ENCODE measurements at regions not wholly inside any gene's neighbourhood (a gene's known extent, or its start where the extent isn't known, plus 50 kb on each side); places are given as distances from the start of the nearest gene placed in this dataset.

- Histone ChIP-seq H3K9ac (ENCODE audit: low read depth, low read length) (no peak overlapping the region), H3K4me1 (ENCODE audit: insufficient read depth, low read length) (no peaks in the 10 kb centered on the region), H4K20me1 (ENCODE audit: insufficient read depth, low read length) (no peaks in the 10 kb centered on the region), H2AFZ (ENCODE audit: low read depth, low read length) (no peak overlapping the region), H3K4me2 (ENCODE audit: insufficient read depth, low read length) (no peak overlapping the region), H3K4me3 (ENCODE audit: low read depth in 1 of 2, low read length in 2 of 2) (no peak overlapping the region), H3K27ac (ENCODE audit: low read length) (no peak overlapping the region), H3K27me3 (ENCODE audit: insufficient read depth, low read length, poor library complexity) (no peaks in the 10 kb centered on the region), H3K79me2 (ENCODE audit: insufficient read depth, low read length) (no peaks in the 10 kb centered on the region), H3K36me3 (ENCODE audit: insufficient read depth, low read length) (no peaks in the 10 kb centered on the region), H3K9me3 (ENCODE audit: insufficient read depth, low read length, severe bottlenecking) (no peaks in the 10 kb centered on the region)
- DNase-seq = no peak
- ATAC-seq (ENCODE audit: insufficient read depth, low read depth) = no peak
- TF ChIP-seq, protein P1, sequence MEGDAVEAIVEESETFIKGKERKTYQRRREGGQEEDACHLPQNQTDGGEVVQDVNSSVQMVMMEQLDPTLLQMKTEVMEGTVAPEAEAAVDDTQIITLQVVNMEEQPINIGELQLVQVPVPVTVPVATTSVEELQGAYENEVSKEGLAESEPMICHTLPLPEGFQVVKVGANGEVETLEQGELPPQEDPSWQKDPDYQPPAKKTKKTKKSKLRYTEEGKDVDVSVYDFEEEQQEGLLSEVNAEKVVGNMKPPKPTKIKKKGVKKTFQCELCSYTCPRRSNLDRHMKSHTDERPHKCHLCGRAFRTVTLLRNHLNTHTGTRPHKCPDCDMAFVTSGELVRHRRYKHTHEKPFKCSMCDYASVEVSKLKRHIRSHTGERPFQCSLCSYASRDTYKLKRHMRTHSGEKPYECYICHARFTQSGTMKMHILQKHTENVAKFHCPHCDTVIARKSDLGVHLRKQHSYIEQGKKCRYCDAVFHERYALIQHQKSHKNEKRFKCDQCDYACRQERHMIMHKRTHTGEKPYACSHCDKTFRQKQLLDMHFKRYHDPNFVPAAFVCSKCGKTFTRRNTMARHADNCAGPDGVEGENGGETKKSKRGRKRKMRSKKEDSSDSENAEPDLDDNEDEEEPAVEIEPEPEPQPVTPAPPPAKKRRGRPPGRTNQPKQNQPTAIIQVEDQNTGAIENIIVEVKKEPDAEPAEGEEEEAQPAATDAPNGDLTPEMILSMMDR (IDR thresholded peaks at IDR 0.05; ENCODE audit: borderline replicate concordance, extremely low read depth, low read length, poor library complexity, severe bottlenecking) = no peak
- TF ChIP-seq EZH2 (IDR thresholded peaks at IDR 0.05; ENCODE audit: borderline replicate concordance, low read depth, low read length, severe bottlenecking) = no peak
Measured at GRCh38 chr11:42112866-42113265, 653.4 kb upstream of the LRRC4C start.

- Histone ChIP-seq H3K4me2 (ENCODE audit: insufficient read depth, low read length) (no peak overlapping the region), H3K4me1 (ENCODE audit: insufficient read depth, low read length) (no peaks in the 10 kb centered on the region), H3K9ac (ENCODE audit: low read depth, low read length) (no peak overlapping the region), H3K27ac (ENCODE audit: low read length) (no peak overlapping the region), H3K9me3 (ENCODE audit: insufficient read depth, low read length, severe bottlenecking) (no peaks in the 10 kb centered on the region), H2AFZ (ENCODE audit: low read depth, low read length) (no peak overlapping the region), H3K36me3 (ENCODE audit: insufficient read depth, low read length) (no peaks in the 10 kb centered on the region), H3K4me3 (ENCODE audit: low read depth in 1 of 2, low read length in 2 of 2) (no peak overlapping the region), H4K20me1 (ENCODE audit: insufficient read depth, low read length) (no peaks in the 10 kb centered on the region), H3K27me3 (ENCODE audit: insufficient read depth, low read length, poor library complexity) (no peaks in the 10 kb centered on the region), H3K79me2 (ENCODE audit: insufficient read depth, low read length) (no peaks in the 10 kb centered on the region)
- ATAC-seq (ENCODE audit: insufficient read depth, low read depth) (no peak), DNase-seq (no peak)
- TF ChIP-seq EZH2 (IDR thresholded peaks at IDR 0.05; ENCODE audit: borderline replicate concordance, low read depth, low read length, severe bottlenecking) = no peak
- TF ChIP-seq, protein P1 (IDR thresholded peaks at IDR 0.05; ENCODE audit: borderline replicate concordance, extremely low read depth, low read length, poor library complexity, severe bottlenecking) = no peak
Measured at GRCh38 chr11:42114927-42115326, 655.5 kb upstream of the LRRC4C start.

DNA sequence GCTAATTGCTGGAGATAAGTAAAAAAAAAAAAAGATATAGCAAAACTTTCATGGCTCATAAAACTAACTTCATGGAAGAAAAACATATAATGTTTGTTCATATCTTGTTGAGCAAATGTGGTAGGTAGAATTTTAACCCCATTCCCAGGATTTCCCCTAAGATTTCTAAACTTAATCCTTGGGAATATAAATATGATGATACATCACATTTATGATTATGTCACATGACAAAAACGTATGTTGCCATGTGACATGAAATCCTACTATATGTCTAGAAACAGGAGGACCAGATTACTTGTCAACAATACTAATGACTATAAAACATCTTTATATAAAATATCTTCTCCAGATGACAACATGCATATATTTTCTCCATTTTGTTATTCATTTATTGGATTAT is 679.0 kb upstream of the LRRC4C start:
- H3K27me3 ChIP-seq (ENCODE audit: insufficient read depth, low read length, poor library complexity) = no peaks in the 10 kb centered on the region
- no peak overlapping the region for H3K4me3 ChIP-seq (ENCODE audit: low read depth in 1 of 2, low read length in 2 of 2)
- no peaks in the 10 kb centered on the region for H3K4me1 ChIP-seq (ENCODE audit: insufficient read depth, low read length)
- H3K27ac ChIP-seq (ENCODE audit: low read length) = no peak overlapping the region
- no peaks in the 10 kb centered on the region for H3K36me3 ChIP-seq (ENCODE audit: insufficient read depth, low read length)
- ATAC-seq (ENCODE audit: insufficient read depth, low read depth) (no peak), DNase-seq (no peak)
- H4K20me1 ChIP-seq (ENCODE audit: insufficient read depth, low read length) = no peaks in the 10 kb centered on the region
- no peaks in the 10 kb centered on the region for H3K79me2 ChIP-seq (ENCODE audit: insufficient read depth, low read length)
- no peaks in the 10 kb centered on the region for H3K9me3 ChIP-seq (ENCODE audit: insufficient read depth, low read length, severe bottlenecking)
- H3K4me2 ChIP-seq (ENCODE audit: insufficient read depth, low read length) = no peak overlapping the region
- no peak overlapping the region for H2AFZ ChIP-seq (ENCODE audit: low read depth, low read length)
- no peak for TF ChIP-seq EZH2 (IDR thresholded peaks at IDR 0.05; ENCODE audit: borderline replicate concordance, low read depth, low read length, severe bottlenecking)
- TF ChIP-seq, protein P1 (IDR thresholded peaks at IDR 0.05; ENCODE audit: borderline replicate concordance, extremely low read depth, low read length, poor library complexity, severe bottlenecking) = no peak
- H3K9ac ChIP-seq (ENCODE audit: low read depth, low read length) = no peak overlapping the region

- Histone ChIP-seq H3K9me3 (ENCODE audit: insufficient read depth, low read length, severe bottlenecking) (peaks cover 4% of the 10 kb centered on the region), H3K4me2 (ENCODE audit: insufficient read depth, low read length) (no peak overlapping the region), H3K9ac (ENCODE audit: low read depth, low read length) (no peak overlapping the region), H3K79me2 (ENCODE audit: insufficient read depth, low read length) (no peaks in the 10 kb centered on the region), H3K27ac (ENCODE audit: low read length) (no peak overlapping the region), H3K4me1 (ENCODE audit: insufficient read depth, low read length) (no peaks in the 10 kb centered on the region), H3K36me3 (ENCODE audit: insufficient read depth, low read length) (no peaks in the 10 kb centered on the region), H2AFZ (ENCODE audit: low read depth, low read length) (no peak overlapping the region), H4K20me1 (ENCODE audit: insufficient read depth, low read length) (no peaks in the 10 kb centered on the region), H3K27me3 (ENCODE audit: insufficient read depth, low read length, poor library complexity) (no peaks in the 10 kb centered on the region), H3K4me3 (ENCODE audit: low read depth in 1 of 2, low read length in 2 of 2) (no peak overlapping the region)
- DNase-seq = no peak
- TF ChIP-seq, protein P1 (IDR thresholded peaks at IDR 0.05; ENCODE audit: borderline replicate concordance, extremely low read depth, low read length, poor library complexity, severe bottlenecking) = no peak
- TF ChIP-seq EZH2 (IDR thresholded peaks at IDR 0.05; ENCODE audit: borderline replicate concordance, low read depth, low read length, severe bottlenecking) = no peak
- no peak for ATAC-seq (ENCODE audit: insufficient read depth, low read depth)
Measured at GRCh38 chr11:42145311-42145710, 685.9 kb upstream of the LRRC4C start.

All from DND-41 (cell line).